H1 (cell line): ENCODE measurements at regions not wholly inside any gene's neighbourhood (a gene's known extent, or its start where the extent isn't known, plus 50 kb on each side); places are given as distances from the start of the nearest gene placed in this dataset.

ENCODE experiments used
- CTCF ChIA-PET: fragments of 300-600 bp; sonication (Branson Sonifier 250); formaldehyde crosslinking; loops from one replicate; lab custom pipeline; 2021; ENCODE audit not compliant: partially characterized antibody; lab: Charles Lee
- POLR2A ChIA-PET: fragments of 300-600 bp; sonication (Branson Sonifier 250); formaldehyde crosslinking; loops from one replicate; lab custom pipeline; 2021; ENCODE audit warnings: inconsistent platforms; ENCODE audit not compliant: partially characterized antibody; lab: Charles Lee
- DNase-seq, 2 experiments: peaks; one replicate each; pipeline versions ENCODE4 v3.0.0 to v3.0.0-alpha.2; 2010 to 2022; ENCODE audit warnings: low spot score in 2 of 2, low read depth in 1 of 2, mixed read lengths in 1 of 2
- FAIRE-seq: peaks from 2 replicates; lab custom pipeline; 2011; peaks lifted over from hg19 to GRCh38; lab: Jason Lieb, UNC
- H2AFZ ChIP-seq: 2 replicates; pipeline ENCODE4 v1.8.1; 2012; ENCODE audit warnings: low read length, inconsistent platforms
- H2AK5ac ChIP-seq: 2 replicates; pipeline ENCODE4 v1.6.1; 2013; ENCODE audit warnings: low read depth, low read length
- H2BK120ac ChIP-seq: replicated peaks from 2 replicates; pipeline ENCODE3; 2013; ENCODE audit warnings: low read depth, low read length, inconsistent platforms
- H2BK12ac ChIP-seq: 2 replicates; pipeline ENCODE4 v1.6.1; 2013; ENCODE audit warnings: low read depth, low read length
- H2BK15ac ChIP-seq: 2 replicates; pipeline ENCODE4 v1.6.1; 2013; ENCODE audit warnings: low read length
- H2BK20ac ChIP-seq: 2 replicates; pipeline ENCODE4 v1.6.1; 2013; ENCODE audit warnings: low read length
- H2BK5ac ChIP-seq: 2 replicates; pipeline ENCODE4 v1.6.1; 2013; ENCODE audit warnings: low read depth, low read length
- H3K14ac ChIP-seq: 2 replicates; pipeline ENCODE4 v1.6.1; 2013; ENCODE audit warnings: inconsistent platforms; ENCODE audit not compliant: insufficient read length
- H3K18ac ChIP-seq: 2 replicates; pipeline ENCODE4 v1.6.1; 2013; ENCODE audit warnings: low read length; ENCODE audit errors: extremely low read depth
- H3K23ac ChIP-seq: 2 replicates; pipeline ENCODE4 v1.6.1; 2013; ENCODE audit warnings: inconsistent platforms; ENCODE audit not compliant: insufficient read length
- H3K23me2 ChIP-seq: 2 replicates; pipeline ENCODE4 v1.6.1; 2013; ENCODE audit warnings: low read depth, low read length
- H3K27ac ChIP-seq: 2 replicates; pipeline ENCODE4 v1.6.1; 2011; ENCODE audit warnings: low read depth, low read length, inconsistent platforms
- H3K27me3 ChIP-seq, 4 experiments: replicated peaks in 1 of 4; 1 replicate in 1 of 4; 2 replicates in 3 of 4; pipeline versions ENCODE4 v1.6.1 to v1.8.1; 2011 to 2013; ENCODE audit warnings: low read length in 3 of 4, mild to moderate bottlenecking in 3 of 4, inconsistent platforms in 2 of 4, mixed read lengths in 2 of 4, moderate library complexity in 1 of 4; ENCODE audit not compliant: control insufficient read depth in 3 of 4, insufficient read depth in 3 of 4; ENCODE audit errors: extremely low read depth in 1 of 4
- H3K36me3 ChIP-seq, 4 experiments: 2 replicates each; pipeline versions ENCODE4 v1.6.1 to v1.8.1; 2011 to 2013; ENCODE audit warnings: mild to moderate bottlenecking in 4 of 4, low read length in 3 of 4, moderate library complexity in 2 of 4, control low read depth in 1 of 4, inconsistent platforms in 1 of 4; ENCODE audit not compliant: insufficient read depth in 4 of 4, control insufficient read depth in 2 of 4
- H3K4ac ChIP-seq: replicated peaks from 2 replicates; pipeline ENCODE3; 2013; ENCODE audit warnings: low read length, low read depth, mixed read lengths, inconsistent platforms; ENCODE audit not compliant: insufficient read length
- H3K4me1 ChIP-seq, 4 experiments: replicated peaks in 1 of 4; 1 replicate in 1 of 4; 2 replicates in 3 of 4; pipeline versions ENCODE4 v1.6.1 to v1.8.1; 2011 to 2013; ENCODE audit warnings: low read length in 3 of 4, inconsistent platforms in 2 of 4, mixed read lengths in 1 of 4; ENCODE audit not compliant: insufficient read depth in 4 of 4, control insufficient read depth in 3 of 4
- H3K4me2 ChIP-seq, 2 experiments: 2 replicates each; pipeline versions ENCODE4 v1.6.1 to v1.8.1; 2011 to 2013; ENCODE audit warnings: low read depth in 2 of 2, low read length in 2 of 2, control low read depth in 1 of 2, inconsistent platforms in 1 of 2, mild to moderate bottlenecking in 1 of 2; ENCODE audit not compliant: insufficient read depth in 1 of 2
- H3K4me3 ChIP-seq, 4 experiments: fragments of 200-600, 300-600 bp in 1 of 4; sonication (generic), shearing (Covaris generic), sonication (Bioruptor Twin) in 1 of 4; 2 replicates each; pipeline versions ENCODE4 v1.5.1 to v1.8.1; 2011 to 2016; ENCODE audit warnings: low read length in 4 of 4, low read depth in 3 of 4, control low read depth in 2 of 4, inconsistent platforms in 2 of 4, mild to moderate bottlenecking in 2 of 4, mixed read lengths in 1 of 4, moderate library complexity in 1 of 4; ENCODE audit not compliant: insufficient read depth in 2 of 4; ENCODE audit errors: extremely low read depth in 1 of 4
- H3K56ac ChIP-seq: replicated peaks from 2 replicates; pipeline ENCODE3; 2013; ENCODE audit warnings: low read depth, mild to moderate bottlenecking, mixed read lengths, low read length, inconsistent platforms; ENCODE audit not compliant: insufficient read length
- H3K79me1 ChIP-seq: 2 replicates; pipeline ENCODE4 v1.6.1; 2013; ENCODE audit warnings: low read depth, low read length, control low read depth
- H3K79me2 ChIP-seq, 2 experiments: 2 replicates each; pipeline versions ENCODE4 v1.6.1 to v1.8.1; 2012 to 2013; ENCODE audit warnings: low read length in 2 of 2, mild to moderate bottlenecking in 2 of 2, inconsistent platforms in 1 of 2; ENCODE audit not compliant: insufficient read depth in 2 of 2, control insufficient read depth in 1 of 2
- H3K9ac ChIP-seq, 4 experiments: replicated peaks in 1 of 4; 1 replicate in 1 of 4; 2 replicates in 3 of 4; pipeline versions ENCODE4 v1.6.1 to v1.8.1; 2011 to 2013; ENCODE audit warnings: low read depth in 3 of 4, low read length in 3 of 4, control low read depth in 2 of 4, mild to moderate bottlenecking in 2 of 4, moderate library complexity in 2 of 4, inconsistent platforms in 1 of 4; ENCODE audit errors: extremely low read depth in 1 of 4
- H3K9me3 ChIP-seq, 2 experiments: 2 replicates each; pipeline versions ENCODE4 v1.6.1 to v1.8.1; 2012 to 2013; ENCODE audit warnings: mild to moderate bottlenecking in 2 of 2, moderate library complexity in 2 of 2, control low read depth in 1 of 2, inconsistent platforms in 1 of 2, low read depth in 1 of 2, low read length in 1 of 2, mixed read lengths in 1 of 2; ENCODE audit not compliant: insufficient read depth in 2 of 2
- H4K20me1 ChIP-seq, 2 experiments: replicated peaks in 1 of 2; 2 replicates each; pipeline versions ENCODE3 to v1.8.1; 2011 to 2013; ENCODE audit warnings: inconsistent platforms in 2 of 2, low read length in 2 of 2, mild to moderate bottlenecking in 1 of 2; ENCODE audit not compliant: insufficient read depth in 2 of 2, control insufficient read depth in 1 of 2
- H4K5ac ChIP-seq: 2 replicates; pipeline ENCODE4 v1.6.1; 2013; ENCODE audit warnings: low read length, low read depth, mixed read lengths, inconsistent platforms; ENCODE audit not compliant: insufficient read length
- H4K8ac ChIP-seq: 2 replicates; pipeline ENCODE4 v1.8.0; 2013; ENCODE audit warnings: mild to moderate bottlenecking, moderate library complexity, low read length, inconsistent platforms; ENCODE audit not compliant: insufficient read depth; ENCODE audit errors: extremely low read depth
- H4K91ac ChIP-seq: replicated peaks from 2 replicates; pipeline ENCODE3; 2013; ENCODE audit warnings: low read length, mixed read lengths, inconsistent platforms; ENCODE audit not compliant: insufficient read length
- BRCA1 ChIP-seq: IDR thresholded peaks from 2 replicates; pipeline ENCODE4 v1.6.1; 2012; ENCODE audit warnings: low read depth, low read length, improper control_type of control experiment
- CBX5 ChIP-seq: fragments of 300-800, 300-1000 bp; sonication (generic); IDR thresholded peaks from 2 replicates; pipeline ENCODE4 v1.7.1; 2016; ENCODE audit warnings: antibody characterized with exemption, low read length, low read depth
- CBX8 ChIP-seq: fragments of 300-800, 300-1000 bp; sonication (generic); IDR thresholded peaks from 2 replicates; pipeline ENCODE4 v1.7.1; 2016; ENCODE audit warnings: low read depth, low read length, borderline replicate concordance
- CHD1 ChIP-seq: IDR thresholded peaks from 2 replicates; pipeline ENCODE4 v1.6.1; 2012; ENCODE audit warnings: low read depth, low read length, improper control_type of control experiment
- E2F6 ChIP-seq: IDR thresholded peaks from 2 replicates; pipeline ENCODE4 v1.6.1; 2012; ENCODE audit warnings: inconsistent platforms
- FOSL1 ChIP-seq: IDR thresholded peaks from 2 replicates; pipeline ENCODE4 v1.6.1; 2011; ENCODE audit warnings: mild to moderate bottlenecking, low read depth, low read length, moderate library complexity; ENCODE audit not compliant: insufficient read depth
- NRF1 ChIP-seq: IDR thresholded peaks from 2 replicates; pipeline ENCODE4 v1.6.1; 2011; ENCODE audit warnings: mild to moderate bottlenecking, low read depth, low read length, improper control_type of control experiment
- RBBP5 ChIP-seq: IDR thresholded peaks from 2 replicates; pipeline ENCODE4 v1.7.1; 2012; ENCODE audit warnings: low read depth, mild to moderate bottlenecking, inconsistent platforms, low read length, moderate library complexity, borderline replicate concordance
- RFX5 ChIP-seq: IDR thresholded peaks from 2 replicates; pipeline ENCODE4 v1.6.1; 2011; ENCODE audit warnings: low read depth, low read length, improper control_type of control experiment, borderline replicate concordance
- SRF ChIP-seq: IDR thresholded peaks from 2 replicates; pipeline ENCODE4 v1.6.1; 2011; ENCODE audit warnings: mild to moderate bottlenecking, low read depth, low read length, moderate library complexity
- TBP ChIP-seq: IDR thresholded peaks from 2 replicates; pipeline ENCODE4 v1.6.1; 2011; ENCODE audit warnings: low read depth, low read length, improper control_type of control experiment
- ZNF274 ChIP-seq: IDR thresholded peaks from 2 replicates; pipeline ENCODE4 v1.7.0; 2012; ENCODE audit warnings: low read length, borderline replicate concordance; ENCODE audit errors: extremely low read depth
- WGBS, 2 experiments: shearing (Covaris generic) in 1 of 2; methylation state at CpG; one replicate each; pipeline versions ENCODE4 v1.1.6 to v1.1.7; 2013 to 2015; ENCODE audit warnings: low lambda C conversion rate in 2 of 2, mixed read lengths in 2 of 2, inconsistent platforms in 1 of 2, low coverage in 1 of 2, missing lambda C conversion rate in 1 of 2; ENCODE audit not compliant: insufficient replicate concordance in 2 of 2, insufficient coverage in 1 of 2, insufficient read length in 1 of 2; ENCODE audit errors: extremely low coverage in 1 of 2, missing lambda C conversion rate in 1 of 2; 5-methylcytosine and 5-hydroxymethylcytosine counted together

- Histone ChIP-seq H3K23ac (no peak overlapping the region), H3K23me2 (peaks cover 9% of the 10 kb centered on the region; the same call in 1 of the 2 replicates), H4K5ac (no peak overlapping the region), H3K9me3 (no peaks in the 10 kb centered on the region; a peak in 1 of 4 replicates), H4K91ac (no peak overlapping the region), H2BK20ac (no peak overlapping the region), H3K9ac (no peak overlapping the region), H3K36me3 (no peaks in the 10 kb centered on the region), H2BK12ac (no peak overlapping the region), H3K27me3 (no peaks in the 10 kb centered on the region), H3K56ac (peak overlapping the region; percentile 90), H2AK5ac (peak overlapping the region; percentile 1; the same call in 1 of the 2 replicates), H4K8ac (no peak overlapping the region), H3K27ac (no peak overlapping the region), H3K14ac (no peak overlapping the region), H3K4me2 (no peak overlapping the region), H3K18ac (no peak overlapping the region), H3K4me1 (no peaks in the 10 kb centered on the region), H2BK5ac (no peak overlapping the region), H3K4me3 (no peak overlapping the region), H3K79me2 (no peaks in the 10 kb centered on the region), H4K20me1 (peaks cover 0 to 7% of the 10 kb centered on the region in 2 experiments), H2BK15ac (no peak overlapping the region), H3K79me1 (no peaks in the 10 kb centered on the region), H2AFZ (no peak overlapping the region), H3K4ac (no peak overlapping the region), H2BK120ac (no peak overlapping the region)
- DNase-seq (no peak), FAIRE-seq (no peak)
- 80% methylated on average over 1 of the region's 1 CpG; no CpG with 5 or more reads in 1 of the 2 experiments for WGBS, 2 experiments
- CTCF ChIA-PET: no interaction called here
- POLR2A ChIA-PET: no interaction called here
- TF ChIP-seq RFX5 (no peak), CHD1 (no peak), SRF (no peak), BRCA1 (no peak), NRF1 (no peak), FOSL1 (no peak), TBP (no peak), CBX8 (no peak), CBX5 (no peak), E2F6 (no peak), ZNF274 (no peak), RBBP5 (no peak)
Observed at GRCh38 chr10:131590567-131590966, 279.0 kb upstream of the TCERG1L start.
